ENCODE measurements at regions not wholly inside any gene's neighbourhood (a gene's known extent, or its start where the extent isn't known, plus 50 kb on each side); places are given as distances from the start of the nearest gene placed in this dataset.

- Histone ChIP-seq H3K27me3 (no peaks in the 10 kb centered on the region), H3K4me1 (no peaks in the 10 kb centered on the region)
- intact Hi-C loops (cut with DNase I; ENCODE audit: low total_unique reads): loop anchor here (10.0 kb wide), 1 partner anchor 46 kb away; no protein-coding TSS in a partner anchor
Observed at GRCh38 chr4:99710681-99711345, 53.2 kb upstream of the C4orf54 start.

GRCh38 chr4:99710020-99710419 is 52.4 kb upstream of the C4orf54 start:
- no peak for TF ChIP-seq POLR2A (IDR thresholded peaks at IDR 0.05)
- TF ChIP-seq CTCF (IDR thresholded peaks at IDR 0.05): no peak
- no peak overlapping the region for H3K27ac ChIP-seq
- no peak for DNase-seq
- H3K4me1 ChIP-seq: no peaks in the 10 kb centered on the region
- no peaks in the 10 kb centered on the region for H3K9me3 ChIP-seq
- intact Hi-C loops (cut with DNase I; ENCODE audit: low total_unique reads): loop anchor here (10.0 kb wide), 1 partner anchor 45 kb away; no protein-coding TSS in a partner anchor
- no peak overlapping the region for H3K4me3 ChIP-seq
- no peaks in the 10 kb centered on the region for H3K36me3 ChIP-seq
- H3K27me3 ChIP-seq: no peaks in the 10 kb centered on the region

More at GRCh38 chr4:99710681-99711345, 53.2 kb upstream of the C4orf54 start:
- no peaks in the 10 kb centered on the region for H3K9me3 ChIP-seq
- no peaks in the 10 kb centered on the region for H3K36me3 ChIP-seq
- no peak for DNase-seq
- TF ChIP-seq CTCF (IDR thresholded peaks at IDR 0.05) (no peak), POLR2A (IDR thresholded peaks at IDR 0.05) (no peak)
- no peak overlapping the region for H3K27ac ChIP-seq
- no peak overlapping the region for H3K4me3 ChIP-seq

- Histone ChIP-seq H3K4me3 (no peak overlapping the region), H3K27ac (no peak overlapping the region), H3K9me3 (no peaks in the 10 kb centered on the region), H3K36me3 (no peaks in the 10 kb centered on the region), H3K4me1 (no peaks in the 10 kb centered on the region), H3K27me3 (no peaks in the 10 kb centered on the region)
- TF ChIP-seq POLR2A (IDR thresholded peaks at IDR 0.05): no peak
- no peak for TF ChIP-seq CTCF (IDR thresholded peaks at IDR 0.05)
- DNase-seq: no peak
- intact Hi-C loops (cut with DNase I; ENCODE audit: low total_unique reads): no loop called here
Observed at GRCh38 chr4:99708551-99708950, 50.9 kb upstream of the C4orf54 start.

Measured in uterus (tissue), 3 donors.